GM21528 (cell line): ENCODE measurements at regions not wholly inside any gene's neighbourhood (a gene's known extent, or its start where the extent isn't known, plus 50 kb on each side); places are given as distances from the start of the nearest gene placed in this dataset.

Experiments used
- ATAC-seq: cut with Tn5 transposase; IDR thresholded peaks from one replicate; pipeline ENCODE4 v1.9.1; 2021; ENCODE audit warnings: mild to moderate bottlenecking, moderate library complexity; ENCODE audit not compliant: unreplicated experiment, low FRiP score

DNA sequence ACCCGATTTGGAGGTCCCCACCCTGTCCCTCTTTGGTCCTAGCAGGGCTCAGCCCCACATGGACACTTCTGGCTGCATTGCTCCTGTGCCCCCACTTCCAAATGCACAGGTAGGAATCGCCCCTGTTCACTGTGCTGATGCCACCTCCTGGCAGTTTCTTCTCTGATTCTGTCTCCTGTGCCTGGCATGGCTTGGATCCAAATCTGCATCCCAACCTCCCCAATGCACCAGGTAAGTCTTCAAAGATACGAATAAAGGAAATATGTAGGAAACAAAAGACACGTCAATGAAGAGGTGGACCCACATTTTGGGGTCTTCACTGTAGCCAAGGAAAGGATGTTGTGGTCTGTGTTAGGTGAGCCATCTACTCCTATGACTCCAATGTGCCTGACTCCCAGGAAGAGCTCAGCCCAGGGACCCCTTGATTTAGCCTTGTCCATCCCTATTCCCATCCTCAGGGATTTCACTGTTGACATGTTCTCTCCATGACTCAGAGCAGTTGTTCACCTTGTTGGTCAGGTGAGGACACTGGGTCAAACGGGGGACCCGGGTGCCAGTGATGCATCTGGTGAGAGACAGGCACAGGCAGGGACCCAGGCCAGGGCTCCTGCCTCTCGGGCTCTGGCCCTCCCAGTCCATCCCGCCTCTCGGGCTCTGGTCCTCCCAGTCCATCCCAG, 341.8 kb downstream of the CXCL12 start:
- no peak for ATAC-seq

DNA sequence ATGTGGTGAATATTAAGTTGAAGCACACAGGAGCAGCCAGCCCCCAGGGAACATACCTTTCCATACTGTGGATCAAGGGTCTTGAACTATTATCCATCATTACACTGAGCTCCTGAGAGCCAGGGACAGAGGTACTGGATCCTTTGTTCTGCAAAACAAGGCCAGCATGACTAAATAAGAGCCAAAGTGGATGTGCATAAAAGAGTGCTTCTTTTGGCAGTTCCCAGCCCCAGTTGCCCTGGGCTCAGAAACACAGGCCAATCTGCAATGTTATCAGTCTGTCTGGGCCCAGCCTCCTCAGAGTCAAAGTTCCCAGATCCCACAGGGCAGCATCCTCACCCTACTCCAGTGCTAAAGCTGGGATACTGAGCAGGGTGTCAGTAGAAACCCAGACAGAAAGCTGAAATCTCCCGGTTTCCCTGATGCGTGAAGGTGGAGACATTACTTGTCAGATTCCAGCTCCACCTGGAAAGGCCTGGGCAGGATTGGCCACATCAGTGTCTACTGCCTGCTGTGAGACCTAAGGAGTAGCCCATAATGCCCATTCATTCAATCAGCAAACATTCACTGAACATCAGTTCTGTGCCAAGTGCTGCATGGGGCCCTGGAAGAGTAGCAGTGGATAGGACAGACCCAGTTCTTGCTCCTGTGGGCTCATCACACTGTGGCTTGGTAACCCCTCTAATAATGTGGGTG, 342.7 kb downstream of the CXCL12 start:
- ATAC-seq: no peak

DNA sequence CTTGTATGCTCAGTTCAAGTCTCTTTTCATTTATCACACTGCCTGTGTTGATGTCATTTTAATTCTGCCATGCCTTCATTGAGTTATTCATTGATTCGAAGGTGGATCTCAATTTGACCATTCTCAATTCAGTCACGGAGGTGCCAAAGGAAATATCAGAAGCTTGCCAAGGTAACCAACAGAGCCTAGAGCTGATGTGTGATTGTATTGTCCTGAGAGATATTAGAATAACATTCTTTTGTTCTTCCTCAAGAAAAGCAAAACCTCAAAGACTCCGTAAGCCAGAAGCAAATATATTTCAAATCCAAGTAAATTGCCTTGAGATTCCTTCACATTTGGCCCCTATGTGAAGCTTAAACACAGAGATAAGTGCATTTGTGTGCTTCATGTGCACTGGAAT, 345.3 kb downstream of the CXCL12 start:
- no peak for ATAC-seq

DNA sequence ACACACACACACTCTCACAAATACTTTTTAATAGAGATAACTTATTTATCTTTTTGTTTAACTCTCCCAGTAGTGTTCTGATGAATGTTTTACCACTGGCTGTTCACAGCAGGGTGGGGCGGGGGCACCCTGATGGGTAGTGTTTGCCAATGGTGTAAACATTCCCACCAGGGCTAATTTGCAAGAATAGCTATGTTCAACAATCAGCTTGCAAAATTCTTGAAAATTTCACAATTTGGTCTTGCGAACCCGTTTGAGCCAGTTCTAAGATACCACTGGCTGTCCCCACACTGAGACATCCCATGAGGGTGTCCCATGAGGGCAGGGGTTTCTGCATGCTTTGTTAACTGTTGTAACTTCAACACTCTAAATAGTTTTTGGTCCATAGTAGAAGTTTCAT, 348.5 kb downstream of the CXCL12 start:
- ATAC-seq: no peak

DNA sequence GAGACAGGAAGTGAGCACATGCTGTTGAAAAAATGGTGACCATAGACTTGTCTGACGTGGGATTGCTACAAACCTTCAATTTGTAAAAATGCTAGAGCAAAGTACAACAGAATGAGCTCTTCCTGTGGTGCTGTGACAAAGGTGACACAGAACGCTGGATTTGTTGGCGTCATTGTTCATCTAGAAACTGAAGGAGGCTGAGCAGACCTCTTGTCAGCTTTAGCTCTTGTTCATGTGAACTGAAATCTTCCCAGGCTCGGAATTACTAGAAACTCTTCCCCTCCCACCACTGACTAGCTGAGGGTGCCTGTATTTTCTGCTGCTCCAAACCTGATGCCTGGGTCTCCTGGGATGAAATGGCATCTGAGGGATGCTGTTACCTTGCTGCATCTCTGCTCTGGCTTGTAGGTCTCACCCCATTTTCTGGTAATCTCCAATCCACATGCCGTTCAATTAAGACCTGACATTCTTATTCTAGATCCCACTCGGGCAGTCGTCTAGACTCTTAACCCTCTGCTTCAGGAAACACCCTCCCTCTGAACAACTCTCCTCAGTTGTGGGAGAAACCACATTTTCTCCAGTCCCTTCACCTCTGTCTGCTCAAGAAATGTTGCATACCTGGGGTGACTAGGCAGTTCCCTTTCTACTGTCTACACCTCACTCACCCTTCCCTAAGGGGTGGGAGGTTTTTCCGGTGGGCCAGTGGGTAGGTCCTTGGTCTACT, 349.3 kb downstream of the CXCL12 start:
- no peak for ATAC-seq

DNA sequence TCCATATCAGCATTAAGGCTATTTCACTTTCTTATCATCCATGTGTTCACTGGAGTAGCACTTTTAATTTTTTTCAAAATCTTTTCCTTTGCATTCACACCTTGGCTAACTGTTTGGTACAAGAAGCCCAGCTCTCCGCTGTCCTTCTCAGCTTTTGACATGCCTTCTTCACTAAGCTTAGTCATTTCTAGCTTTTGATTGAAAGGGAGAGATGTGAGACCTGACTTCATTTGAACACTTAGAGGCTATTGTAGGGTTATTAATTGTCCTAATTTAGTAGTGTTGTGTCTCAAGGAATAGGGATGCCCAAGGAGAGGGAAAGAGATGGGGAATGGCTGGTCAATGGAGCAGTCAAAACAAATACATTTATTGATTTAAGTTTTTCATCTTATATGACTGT, 350.0 kb downstream of the CXCL12 start:
- ATAC-seq: no peak

DNA sequence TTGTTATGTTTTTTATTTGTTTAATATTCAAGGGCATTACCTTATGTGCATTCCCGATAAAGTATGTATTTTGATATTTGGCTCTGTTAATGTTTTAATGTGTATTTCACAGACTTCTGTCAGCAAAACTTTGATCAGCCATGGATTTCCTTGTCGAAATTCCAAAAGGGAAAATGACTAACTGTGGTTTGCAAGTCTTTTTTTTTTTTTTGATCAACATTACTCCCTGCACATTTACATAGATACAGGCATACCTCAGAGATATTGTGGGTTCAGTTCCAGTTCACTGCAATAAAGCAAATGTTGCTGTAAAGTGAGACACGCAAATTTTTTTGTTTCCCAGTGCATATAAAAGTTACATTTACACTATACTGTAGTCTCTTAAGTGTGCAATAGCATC, 351.9 kb downstream of the CXCL12 start:
- no peak for ATAC-seq

DNA sequence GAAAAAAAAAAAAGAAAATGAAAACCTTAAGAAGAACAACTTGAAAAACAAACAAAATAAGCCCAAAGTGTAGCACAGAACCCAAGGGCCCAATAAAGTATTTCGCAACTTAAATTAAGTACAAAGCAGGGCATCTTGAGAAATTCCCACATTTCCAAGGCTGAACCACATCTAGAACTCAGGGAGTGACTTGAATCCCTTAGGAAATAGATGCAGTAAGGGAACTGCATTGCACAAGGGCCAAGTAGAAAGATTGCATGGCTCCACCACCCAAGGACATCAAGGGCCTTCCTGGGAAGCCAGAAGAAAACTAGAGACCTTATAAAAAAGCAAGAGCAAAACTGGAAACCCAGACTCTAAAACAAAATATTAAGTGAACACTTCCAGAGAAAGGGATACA, 352.7 kb downstream of the CXCL12 start:
- ATAC-seq: no peak

DNA sequence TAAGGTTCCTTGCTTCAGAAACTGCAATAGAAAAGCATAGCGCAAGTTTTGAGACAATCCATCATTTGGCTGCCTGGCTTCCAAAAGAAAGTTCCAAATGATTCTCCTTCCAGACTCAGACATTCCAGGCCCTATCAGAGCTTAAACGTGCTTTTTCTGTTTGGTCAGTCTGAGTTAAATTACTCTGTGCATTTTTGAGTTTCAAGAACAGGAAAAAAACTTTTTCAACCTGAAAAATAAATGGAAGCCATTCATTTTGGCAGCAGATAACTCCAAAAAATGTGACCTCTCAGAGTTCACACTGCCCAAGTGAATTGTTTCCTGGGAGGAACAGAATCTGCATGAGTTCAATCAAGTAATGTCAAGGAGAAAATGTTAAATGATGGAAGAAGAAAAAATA, 354.2 kb downstream of the CXCL12 start:
- no peak for ATAC-seq

DNA sequence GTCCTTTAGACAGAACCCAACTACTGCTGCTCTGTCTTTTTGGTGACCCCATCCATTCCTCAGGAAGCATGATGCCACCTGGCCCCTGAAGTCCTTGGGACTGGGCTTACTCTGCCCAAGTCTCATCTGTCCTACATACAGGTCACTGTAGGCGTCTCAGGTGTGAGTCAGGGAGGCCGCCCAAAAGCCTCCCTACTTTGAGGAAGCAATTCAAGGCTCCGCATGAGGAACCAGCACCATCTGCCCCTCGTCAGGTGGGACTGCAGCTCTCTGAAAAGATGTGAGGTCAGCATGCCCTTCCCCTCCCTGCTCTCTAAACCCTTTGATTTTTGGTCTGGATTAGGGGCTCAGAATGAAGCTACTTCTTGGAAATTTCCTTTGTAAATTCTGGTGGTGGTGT, 354.8 kb downstream of the CXCL12 start:
- peak; percentile 71 for ATAC-seq

DNA sequence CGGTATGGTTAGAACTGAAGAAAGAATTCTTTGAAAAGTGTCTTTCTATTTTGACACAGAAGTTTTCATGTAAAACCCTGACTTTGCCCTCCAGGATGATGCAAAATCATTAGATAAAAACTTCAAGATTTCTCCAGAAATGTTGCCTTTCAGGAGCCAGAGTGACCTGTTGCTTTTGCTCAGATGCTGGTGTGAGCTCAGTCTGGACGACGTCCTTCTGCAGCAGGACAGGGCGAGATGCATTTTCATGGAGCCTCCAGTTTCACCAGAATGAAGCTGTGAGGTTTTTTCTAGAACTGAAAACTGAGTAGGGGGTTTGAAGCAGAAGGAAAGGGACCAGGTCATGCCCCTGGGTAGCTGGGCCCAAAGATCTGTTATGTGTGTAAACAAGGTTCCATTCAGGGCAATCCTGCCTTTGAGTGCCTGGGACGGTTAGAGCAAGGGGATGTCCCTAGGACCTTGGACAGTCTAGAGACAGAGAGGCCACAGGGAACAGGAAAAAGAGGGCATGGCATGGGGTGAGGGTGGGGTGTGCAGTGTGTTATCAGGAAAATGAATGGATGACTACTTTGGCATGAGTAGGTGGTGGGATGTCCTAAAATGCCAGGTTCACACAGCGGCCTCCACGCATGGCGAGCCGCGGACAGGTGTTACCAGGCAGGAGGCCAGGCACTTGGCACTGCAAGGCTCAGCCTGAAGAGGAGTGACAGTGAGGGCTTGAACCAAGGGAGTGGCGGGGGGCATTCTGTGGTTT, 356.3 kb downstream of the CXCL12 start:
- ATAC-seq: no peak

DNA sequence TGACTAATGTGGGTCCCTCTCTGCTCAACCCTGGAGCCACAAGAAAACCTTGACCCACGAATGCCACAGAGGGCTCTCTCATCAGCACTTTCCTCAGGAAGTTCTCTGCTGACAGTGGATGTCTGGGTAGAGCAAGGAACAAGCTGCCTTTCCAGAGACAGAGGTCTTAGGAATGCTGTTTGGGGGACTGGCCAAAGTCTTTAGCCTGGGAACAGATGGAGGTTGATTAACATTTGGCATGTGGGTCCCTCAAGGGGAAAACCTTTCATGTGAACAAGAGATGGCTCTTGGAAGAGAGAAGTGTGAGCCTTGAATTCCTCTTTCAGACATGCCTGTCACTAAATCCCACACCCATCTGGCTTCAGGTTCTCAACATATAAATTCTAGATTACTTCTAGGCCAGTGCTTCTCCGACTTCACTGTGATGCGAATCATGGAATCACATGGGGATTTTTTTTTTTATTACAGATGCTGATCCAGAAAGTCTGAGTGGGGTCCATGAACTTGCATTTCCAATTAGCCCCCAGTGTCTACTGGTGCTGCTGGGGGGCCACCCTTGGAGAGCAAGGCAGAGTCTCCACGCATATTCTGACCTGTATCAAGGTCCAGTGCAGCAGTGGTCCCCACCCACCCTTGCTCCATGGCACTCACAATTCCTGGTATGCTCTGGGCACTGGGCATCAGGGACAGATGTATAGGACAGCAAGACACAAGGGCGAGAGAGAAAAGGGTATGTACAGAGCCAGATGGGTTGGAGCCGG, 360.4 kb downstream of the CXCL12 start:
- no peak for ATAC-seq

DNA sequence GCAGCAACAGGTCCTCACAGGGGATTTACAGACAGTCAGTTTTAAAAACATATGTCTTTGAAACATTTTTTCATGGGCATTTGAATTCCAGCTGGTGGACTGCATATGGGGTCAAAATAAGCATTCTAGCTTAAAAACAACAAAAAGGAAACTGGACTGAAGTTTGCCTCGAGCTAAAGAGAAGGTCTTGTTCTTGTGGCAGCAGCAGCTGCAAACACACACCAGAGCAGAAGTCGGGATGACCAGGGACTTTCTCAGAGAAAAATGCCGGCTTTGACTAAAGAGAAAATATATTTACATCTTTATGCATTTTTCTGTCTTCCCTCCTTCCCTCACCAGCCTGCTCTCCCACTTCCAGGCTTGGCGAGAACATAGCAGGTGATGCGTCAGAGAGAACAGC, 361.4 kb downstream of the CXCL12 start:
- ATAC-seq: no peak

DNA sequence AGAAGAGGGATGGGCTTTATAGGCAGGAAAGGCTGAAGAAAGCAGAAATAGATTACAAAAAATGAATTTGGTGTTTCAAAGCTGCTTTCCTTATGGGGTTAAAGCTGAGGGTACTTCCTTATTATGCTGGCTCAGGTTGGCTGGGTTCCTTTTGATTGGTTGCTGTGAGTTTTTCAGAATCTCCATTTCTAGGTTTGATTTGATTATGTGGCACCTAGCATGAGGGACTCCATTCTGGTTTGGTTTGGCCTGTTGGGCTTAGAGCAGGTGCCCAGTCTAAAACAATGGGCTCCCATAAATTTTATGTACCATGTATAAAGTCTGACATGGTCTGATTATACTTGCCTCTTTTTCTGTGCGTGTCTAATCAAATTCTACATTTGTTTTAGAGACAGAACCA, 362.7 kb downstream of the CXCL12 start:
- no peak for ATAC-seq

DNA sequence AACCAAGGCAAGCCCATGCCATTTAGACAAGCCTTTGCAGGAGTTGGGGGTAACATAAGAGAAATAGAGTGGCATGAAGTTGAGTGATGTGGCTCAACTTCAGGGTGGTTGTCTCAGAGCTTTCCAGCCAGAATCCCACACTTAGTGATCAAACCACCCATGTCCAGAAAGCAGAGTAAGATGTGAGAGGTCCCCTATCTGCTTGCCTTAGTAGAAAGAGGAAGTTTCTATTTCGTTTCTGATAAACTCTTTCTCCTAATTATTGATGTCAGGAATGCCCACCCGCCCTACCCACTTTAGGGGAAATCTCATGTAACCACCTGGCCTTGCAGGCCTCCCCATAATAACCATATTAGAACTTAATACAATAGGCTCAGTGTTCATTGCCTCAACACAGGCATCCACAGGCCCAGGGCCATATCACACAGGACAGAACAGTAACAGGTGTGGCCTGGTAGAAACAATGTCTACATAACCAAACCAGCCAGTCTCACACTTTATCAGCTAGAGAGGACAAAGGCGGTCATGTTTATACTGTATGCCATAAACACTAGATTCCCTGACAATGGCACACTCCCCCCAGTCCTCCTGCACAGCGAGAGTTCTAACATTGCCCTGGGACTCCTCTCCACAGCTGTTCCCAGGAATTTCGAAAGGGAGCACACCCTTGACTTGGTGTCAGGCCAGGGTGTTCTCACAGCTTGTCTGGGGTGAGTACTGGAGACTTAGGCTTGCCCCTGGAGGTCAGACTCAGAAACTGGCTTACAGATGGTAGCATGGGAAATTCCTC, 364.4 kb downstream of the CXCL12 start:
- peak; percentile 51 for ATAC-seq

DNA sequence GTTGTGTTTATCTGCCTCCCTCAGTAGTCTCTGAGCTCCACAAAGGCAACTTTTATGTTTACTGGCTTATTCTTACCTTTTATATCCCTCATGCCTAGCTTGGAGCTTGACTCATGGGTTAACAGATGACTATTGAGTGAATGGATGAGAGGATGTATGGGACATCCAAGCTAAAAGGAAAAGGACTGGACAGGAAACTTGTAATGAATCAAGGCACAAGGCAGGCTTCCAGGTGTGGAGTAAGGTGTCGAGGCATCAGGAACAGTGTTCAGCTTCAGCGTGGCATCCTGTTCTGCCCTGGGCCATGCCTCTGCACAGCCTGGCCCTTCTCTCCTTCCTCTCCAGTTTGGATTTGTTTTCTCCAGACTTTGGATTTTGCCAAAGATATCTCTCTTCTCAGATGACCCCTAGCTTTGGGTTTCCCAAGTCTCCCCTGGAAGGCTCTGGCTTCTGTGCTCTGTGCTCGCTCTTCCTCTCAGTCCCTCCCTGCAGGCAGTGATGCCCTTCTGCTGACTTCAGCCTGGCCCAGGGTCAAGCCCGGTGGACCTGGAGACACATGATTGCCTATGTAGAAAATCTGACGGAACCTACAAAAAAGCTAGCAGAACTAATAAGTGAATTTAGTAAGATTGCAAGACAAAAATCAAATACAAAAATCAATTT, 367.3 kb downstream of the CXCL12 start:
- ATAC-seq: no peak

DNA sequence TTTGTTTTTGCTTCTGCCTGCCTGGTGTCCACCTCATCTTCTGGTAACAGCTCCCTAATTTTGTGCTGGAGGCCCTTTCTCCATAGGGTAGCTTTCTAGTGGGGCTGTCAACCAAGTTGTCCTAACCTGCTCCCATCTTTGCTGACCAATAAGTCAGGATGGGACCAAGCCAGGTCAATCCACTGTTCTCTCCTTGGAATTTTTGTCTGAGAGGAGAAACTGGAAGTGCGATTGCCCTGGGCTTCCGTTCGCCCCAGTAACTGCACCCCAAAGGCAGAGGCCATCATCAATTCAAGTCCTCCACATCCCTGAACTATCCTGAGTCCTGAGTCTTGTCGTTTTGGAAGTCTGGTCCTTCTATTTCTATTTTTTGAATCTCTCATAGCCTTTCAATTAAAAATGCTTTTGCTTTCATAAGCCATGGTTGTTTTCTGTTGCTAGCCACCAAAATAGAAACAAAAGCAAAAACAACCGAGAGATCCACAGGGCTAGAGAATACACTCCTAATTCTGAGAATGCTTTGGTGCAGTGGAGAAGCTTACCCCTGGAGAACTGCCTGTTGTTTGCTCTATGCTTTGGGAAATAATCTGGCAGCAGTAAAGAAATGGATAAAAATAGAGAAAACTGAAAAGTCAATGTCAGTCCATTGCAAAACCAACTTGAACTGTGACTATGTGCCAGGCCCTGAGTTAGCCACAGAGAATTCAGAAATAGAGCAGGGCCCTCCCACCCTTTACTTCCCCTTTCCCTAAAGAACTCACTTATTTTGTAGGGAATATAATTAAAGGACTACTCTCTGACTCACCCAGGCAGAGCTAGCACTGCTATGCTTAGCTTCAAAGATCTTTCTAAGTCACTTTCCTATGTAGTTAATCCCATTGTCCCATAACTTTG, 368.1 kb downstream of the CXCL12 start:
- no peak for ATAC-seq
